Erythroblast (primary cell): ENCODE measurements at regions not wholly inside any gene's neighbourhood (a gene's known extent, or its start where the extent isn't known, plus 50 kb on each side); places are given as distances from the start of the nearest gene placed in this dataset.
A peak's percentile ranks its signal among the peaks of the same experiment; 100 is the strongest.

Source experiments
- DNase-seq, 2 experiments: peaks; one replicate each; lab custom pipeline; 2025; lab: John Stamatoyannopoulos, UW
- GATA1 ChIP-seq: IDR thresholded peaks from 2 replicates; pipeline ENCODE4 v1.6.1; 2011; ENCODE audit warnings: low read depth, mild to moderate bottlenecking, control low read depth, low read length, moderate library complexity
- POLR2A ChIP-seq: IDR thresholded peaks from 2 replicates; pipeline ENCODE4 v1.6.1; 2011; ENCODE audit warnings: mild to moderate bottlenecking, low read length

- TF ChIP-seq POLR2A: no peak
- no peak for TF ChIP-seq GATA1
- DNase-seq: peak; percentile 1 to 12
Measured at GRCh38 chr2:21281791-21282514, 158.2 kb downstream of the TDRD15 start.

- DNase-seq: no peak
- TF ChIP-seq POLR2A (no peak), GATA1 (no peak)
Measured at GRCh38 chr2:21282515-21282898, 158.7 kb downstream of the TDRD15 start.

GRCh38 chr2:21288299-21288698 is 164.5 kb downstream of the TDRD15 start:
- DNase-seq: no peak
- TF ChIP-seq POLR2A (no peak), GATA1 (no peak)

DNA sequence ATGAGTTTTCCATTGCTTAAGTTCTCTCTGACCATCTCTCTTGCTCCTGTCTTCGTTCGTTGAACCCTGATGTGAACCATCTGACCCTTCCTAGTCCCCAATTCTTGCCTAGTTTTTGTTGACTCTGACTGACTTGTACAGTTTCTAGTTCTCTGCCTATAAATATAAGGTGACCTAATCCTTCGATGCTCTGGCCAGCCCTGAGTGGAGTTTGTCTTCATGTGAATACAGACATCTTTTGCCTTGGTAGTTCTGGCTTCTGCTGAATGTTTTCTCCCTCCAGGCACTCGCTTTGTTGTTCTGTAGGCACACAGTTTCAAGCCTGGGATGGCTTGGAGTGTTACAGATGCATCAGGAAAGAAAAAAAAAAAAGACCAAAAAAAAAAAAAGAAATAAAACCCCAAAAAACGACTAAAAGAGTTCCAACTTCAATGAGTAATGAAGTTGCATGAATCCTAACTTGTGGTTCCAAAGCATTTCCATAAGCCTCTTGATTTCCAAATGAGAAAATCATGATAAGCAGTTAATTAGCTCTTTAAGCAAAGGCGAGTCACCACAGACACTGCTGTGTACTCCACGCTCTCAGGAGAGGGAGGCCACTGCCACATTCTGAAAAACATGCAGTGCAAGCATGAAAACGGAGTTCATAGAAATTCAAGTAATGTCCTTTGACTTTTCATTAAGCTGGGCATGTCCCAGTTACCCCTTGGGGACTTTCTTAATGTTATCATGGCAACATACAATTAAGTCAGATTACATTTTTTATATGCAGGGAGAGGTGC is 165.2 kb downstream of the TDRD15 start:
- TF ChIP-seq POLR2A (no peak), GATA1 (no peak)
- DNase-seq: no peak

DNA sequence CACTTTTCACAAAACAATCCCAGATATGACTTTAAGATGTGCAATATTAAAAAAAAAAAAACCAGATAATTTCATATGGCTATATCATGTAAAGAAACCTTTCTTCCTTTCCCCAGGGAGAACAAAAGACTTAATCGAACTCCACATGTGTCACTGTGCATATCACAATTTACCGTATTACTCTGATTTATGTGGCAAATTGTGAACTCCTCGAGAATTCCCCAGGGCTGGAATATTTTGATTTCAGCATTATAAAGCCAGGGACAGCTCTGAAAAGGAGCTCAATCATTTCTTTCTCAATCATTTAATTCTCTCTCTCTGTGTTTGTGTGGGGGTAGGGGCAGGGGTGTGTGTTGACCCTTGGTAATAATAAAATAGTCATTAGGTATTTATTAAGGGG is 165.8 kb downstream of the TDRD15 start:
- TF ChIP-seq POLR2A: no peak
- no peak for TF ChIP-seq GATA1
- no peak for DNase-seq

DNA sequence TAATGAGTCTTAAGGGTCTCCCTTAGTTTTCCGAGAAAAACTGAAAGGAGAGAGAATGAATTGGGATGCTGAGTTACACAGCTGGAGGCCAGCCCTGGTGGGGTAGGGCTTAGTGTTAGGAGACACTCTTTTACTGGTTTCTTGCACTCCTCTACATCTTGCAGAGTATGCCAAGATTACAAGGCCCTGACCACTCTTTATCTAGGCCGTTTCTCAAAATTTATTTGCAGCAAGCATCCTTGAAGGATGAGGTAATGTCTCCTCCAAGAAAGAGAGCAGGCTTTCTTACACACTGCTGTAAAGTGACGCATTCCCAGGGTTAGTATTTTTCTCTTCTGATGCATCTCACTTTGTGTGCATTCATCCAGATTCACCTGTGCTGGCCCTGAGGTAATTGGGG is 166.2 kb downstream of the TDRD15 start:
- DNase-seq: no peak
- TF ChIP-seq GATA1 (no peak), POLR2A (no peak)

GRCh38 chr2:21291426-21291825 is 167.7 kb downstream of the TDRD15 start:
- no peak for TF ChIP-seq GATA1
- no peak for TF ChIP-seq POLR2A
- no peak for DNase-seq

DNA sequence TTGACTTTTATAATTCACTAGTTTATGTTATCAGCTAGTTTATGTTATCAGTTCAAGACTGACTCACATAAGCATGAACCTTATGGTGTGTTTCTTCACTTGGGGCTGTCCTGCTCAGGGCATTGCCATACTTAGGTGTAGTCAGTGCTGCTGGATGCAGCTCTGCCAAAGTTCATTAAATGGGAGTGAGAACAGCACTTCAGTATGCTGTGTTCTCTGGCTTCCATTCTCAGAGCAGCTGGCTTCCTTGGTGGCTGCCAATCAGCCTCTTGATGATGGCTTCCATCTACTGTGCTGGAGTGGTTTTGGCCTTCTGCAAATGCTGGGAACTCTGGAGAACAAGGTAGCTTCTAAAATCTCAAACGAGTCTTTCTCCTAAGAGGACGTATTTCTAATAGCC is 170.7 kb downstream of the TDRD15 start:
- TF ChIP-seq GATA1 (no peak), POLR2A (no peak)
- no peak for DNase-seq

- DNase-seq: no peak
- no peak for TF ChIP-seq GATA1
- no peak for TF ChIP-seq POLR2A
Measured at GRCh38 chr2:21299411-21299810, 175.6 kb downstream of the TDRD15 start.

- no peak for DNase-seq
- TF ChIP-seq GATA1: no peak
- TF ChIP-seq POLR2A: no peak
Measured at GRCh38 chr2:21301871-21302455, 178.2 kb downstream of the TDRD15 start.

GRCh38 chr2:21303876-21304275 is 180.1 kb downstream of the TDRD15 start:
- TF ChIP-seq POLR2A (no peak), GATA1 (no peak)
- DNase-seq: no peak

DNA sequence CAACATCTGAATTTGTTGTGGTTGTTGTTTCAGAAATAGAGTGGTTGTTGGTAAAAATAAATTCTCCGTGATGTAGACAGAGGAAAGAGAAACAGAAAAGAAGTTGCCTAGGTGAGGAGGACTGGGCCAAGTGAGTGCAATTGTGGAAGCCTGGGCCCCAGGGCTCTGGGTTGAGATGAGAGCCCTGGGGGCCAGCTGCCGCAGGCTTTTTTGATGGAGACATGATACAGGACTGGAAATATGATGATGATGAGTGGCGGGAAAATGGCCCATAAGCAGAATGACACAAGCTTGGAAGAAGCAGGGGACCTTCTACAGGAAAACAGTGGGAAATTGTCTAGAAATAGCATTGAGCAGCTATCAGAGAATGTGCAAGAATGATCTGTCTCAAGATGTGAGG is 181.8 kb downstream of the TDRD15 start:
- DNase-seq: no peak
- TF ChIP-seq POLR2A: no peak
- no peak for TF ChIP-seq GATA1

DNA sequence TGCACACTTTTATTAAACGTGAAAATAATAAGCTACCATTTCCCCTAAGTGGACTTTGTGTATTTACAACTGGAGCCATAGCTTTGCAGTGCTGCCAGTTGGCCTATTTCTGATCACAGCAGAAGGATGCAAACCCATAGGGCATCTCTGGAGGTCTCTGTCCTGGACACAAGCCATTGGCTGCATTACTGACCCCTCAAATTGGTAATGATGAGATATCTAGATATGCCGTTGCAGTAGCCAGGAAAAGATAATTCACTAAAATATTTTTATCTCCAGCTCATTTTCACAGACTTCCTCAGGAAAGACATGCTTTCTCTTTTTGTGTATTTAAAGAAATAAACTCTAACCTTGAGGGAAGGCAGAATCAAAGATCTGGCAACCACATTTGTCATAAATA is 182.5 kb downstream of the TDRD15 start:
- no peak for DNase-seq
- no peak for TF ChIP-seq POLR2A
- no peak for TF ChIP-seq GATA1

GRCh38 chr2:21307037-21307436 is 183.3 kb downstream of the TDRD15 start:
- DNase-seq: no peak
- TF ChIP-seq POLR2A: no peak
- TF ChIP-seq GATA1: no peak
